ENCODE measurements at regions not wholly inside any gene's neighbourhood (a gene's known extent, or its start where the extent isn't known, plus 50 kb on each side); places are given as distances from the start of the nearest gene placed in this dataset.
"Not testable (repeated sequence)": the region's sequence is repeated elsewhere in the genome, so short reads cannot be mapped to it uniquely, and the experiment has no call there.

DNA sequence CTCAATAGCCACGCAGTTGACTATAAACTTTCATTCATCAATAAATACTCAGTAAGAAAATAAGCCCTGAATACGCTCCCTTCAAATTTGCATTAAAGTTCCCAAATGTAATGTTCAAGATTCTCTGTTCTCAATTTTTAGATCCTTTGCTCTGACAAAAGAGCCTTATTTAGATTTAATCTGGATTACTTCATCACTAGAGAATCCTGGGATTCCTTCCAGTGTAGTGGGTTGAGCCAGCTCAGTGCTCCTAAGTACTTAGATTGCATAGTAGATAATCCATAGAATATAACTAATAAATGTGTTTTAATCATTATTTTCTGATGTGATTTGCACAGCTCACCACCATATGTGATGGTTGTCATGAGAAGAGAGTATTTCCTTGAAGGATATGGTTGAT, 1286.2 kb downstream of the SUCLG1 start:
- DNase-seq: no peak

DNA sequence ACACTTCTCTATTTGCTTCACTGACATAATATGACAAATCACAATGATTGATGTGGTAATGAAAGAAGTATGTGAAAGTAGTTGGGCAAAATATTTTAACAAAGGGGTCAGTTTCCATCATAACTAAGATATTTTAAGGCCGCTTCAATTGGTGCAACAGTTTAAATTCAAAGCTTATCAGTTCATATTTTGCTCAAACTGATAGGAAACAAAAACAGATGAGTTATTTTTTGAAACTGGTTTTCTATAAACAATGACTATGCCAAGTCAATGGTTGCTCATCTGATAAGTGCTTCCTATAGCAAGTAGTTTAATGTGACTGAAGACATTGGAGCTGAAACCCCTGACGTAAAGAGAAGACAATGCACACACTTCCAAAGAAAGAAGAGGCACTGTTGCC, 1290.7 kb downstream of the SUCLG1 start:
- DNase-seq: no peak

DNA sequence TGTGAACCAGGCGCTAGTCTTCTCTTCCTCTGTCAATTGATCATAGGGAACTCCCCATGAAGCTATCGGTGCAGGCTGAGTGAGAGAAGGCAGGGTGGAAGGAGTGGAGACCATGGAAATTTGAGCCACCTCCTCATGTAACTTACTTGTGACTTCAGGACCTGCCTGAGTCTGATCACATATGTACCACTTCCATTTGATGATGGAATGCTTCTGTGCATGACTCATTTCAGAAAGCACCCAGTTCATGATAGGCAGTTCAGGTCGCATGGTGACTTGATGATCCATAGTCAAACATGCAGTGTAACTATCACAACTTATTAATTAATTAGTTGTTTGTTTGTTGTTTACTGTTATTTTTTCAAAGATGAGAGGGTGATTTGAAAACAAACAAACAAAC, 1296.7 kb downstream of the SUCLG1 start:
- DNase-seq: no peak

DNA sequence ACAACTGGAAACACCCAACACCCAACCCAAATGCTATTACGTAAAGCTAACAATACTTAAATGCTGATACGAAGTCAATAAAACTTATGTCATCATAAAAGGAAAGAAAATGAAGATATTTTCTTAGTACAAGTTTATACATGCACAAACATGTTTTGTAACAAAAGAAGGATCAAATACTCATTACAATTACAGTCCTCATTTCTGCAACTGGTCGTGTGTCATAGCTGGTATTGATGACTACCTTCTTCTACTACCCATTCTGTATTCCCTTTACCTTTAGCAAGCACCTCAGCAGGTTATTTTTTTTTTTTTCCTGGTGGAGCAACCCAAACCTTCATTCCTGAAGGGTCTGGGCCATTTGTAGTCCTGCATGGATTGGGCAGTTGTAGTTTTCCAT, 1298.5 kb downstream of the SUCLG1 start:
- no peak for DNase-seq

DNA sequence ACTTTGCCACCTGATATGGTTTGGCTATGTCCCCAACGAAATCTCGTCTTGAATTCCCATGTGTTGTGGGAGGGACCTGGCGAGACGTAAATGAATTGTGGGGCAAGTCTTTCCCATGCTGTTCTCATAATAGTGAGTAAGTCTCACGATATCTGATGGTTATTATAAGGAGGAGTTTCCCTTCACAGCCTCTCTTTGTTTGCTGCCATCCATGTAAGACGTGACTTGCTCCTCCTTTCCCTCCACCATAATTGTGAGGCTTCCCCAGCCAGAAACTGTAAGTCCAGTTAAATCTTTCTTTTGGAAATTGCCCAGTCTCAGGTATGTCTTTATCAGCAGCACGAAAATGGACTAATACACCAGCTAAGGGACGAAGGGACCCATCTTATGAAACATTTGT, 1303.3 kb downstream of the SUCLG1 start:
- DNase-seq: no peak

DNA sequence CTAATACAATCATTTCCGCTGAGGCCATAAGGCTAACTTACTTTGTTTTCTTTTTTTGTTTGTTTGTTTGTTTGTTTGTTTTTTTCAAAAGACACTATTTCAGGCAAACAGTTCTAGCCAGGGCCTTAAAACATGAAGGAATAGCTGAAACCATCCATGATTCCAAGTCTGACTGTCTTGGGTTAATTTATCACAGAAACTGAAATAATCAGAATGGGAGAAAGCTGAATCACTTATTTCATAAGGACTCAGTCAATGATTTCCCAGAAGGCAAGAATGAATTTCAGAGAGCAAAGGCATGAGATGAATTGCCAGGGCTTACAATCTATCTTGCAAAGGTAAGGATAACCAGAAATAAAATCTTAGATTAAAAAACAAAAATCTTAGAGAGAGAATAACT, 1315.1 kb downstream of the SUCLG1 start:
- no peak for DNase-seq

DNA sequence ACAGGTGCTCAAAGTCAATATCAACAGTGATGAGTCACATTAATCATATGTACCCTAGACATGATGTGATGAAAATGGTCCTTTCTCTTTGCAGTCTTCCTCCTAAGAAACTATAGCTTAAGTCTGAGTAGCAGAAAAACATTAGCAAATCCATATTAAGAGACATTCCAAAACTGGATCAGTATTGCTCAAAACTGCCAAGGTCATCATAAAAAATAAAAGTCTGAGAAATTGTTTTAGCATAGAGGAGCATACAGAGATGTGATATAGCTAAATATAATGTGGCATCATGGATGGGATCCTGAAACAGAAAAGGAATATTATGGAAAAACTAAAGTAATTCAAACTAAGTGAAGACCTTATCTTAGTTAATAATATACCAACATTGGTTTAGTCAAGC, 1316.1 kb downstream of the SUCLG1 start:
- DNase-seq: no peak

DNA sequence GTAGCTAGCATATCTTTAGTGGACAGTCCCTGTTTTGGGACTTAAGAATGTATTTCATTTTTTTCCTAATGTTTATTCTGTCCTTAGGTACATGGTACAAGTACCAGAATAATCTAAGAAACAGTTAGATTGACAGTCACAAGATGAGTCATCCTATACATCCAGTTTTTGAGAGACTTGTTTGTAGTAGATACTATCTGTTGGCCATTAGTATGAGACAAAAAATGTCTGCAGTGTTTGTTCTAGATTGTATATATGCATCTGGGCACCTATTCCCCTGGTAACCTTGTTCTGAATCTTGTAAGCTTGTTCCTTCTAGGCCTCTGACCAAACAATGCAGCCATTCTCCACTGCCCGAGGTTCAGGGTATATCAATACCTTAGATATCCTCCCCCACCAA, 1343.5 kb downstream of the SUCLG1 start:
- no peak for DNase-seq

DNA sequence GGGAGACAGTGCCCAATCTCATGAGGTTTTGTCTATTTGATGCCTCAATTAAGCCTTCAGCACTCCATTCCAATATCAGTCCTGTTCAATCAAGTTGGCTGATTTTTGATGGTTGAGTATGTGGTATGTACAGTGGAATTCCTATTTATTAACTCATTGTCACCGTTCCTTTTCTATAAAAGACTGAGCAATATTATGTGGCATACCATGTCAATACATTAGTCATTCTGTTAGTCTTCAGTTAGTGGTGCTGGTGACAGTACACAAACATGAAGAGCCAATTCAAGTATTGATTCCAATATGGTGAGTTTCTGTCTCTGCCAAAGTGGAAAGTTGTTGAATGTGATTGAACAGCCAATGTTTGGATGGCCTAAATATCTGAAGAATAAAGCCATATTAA, 1343.9 kb downstream of the SUCLG1 start:
- no peak for DNase-seq

DNA sequence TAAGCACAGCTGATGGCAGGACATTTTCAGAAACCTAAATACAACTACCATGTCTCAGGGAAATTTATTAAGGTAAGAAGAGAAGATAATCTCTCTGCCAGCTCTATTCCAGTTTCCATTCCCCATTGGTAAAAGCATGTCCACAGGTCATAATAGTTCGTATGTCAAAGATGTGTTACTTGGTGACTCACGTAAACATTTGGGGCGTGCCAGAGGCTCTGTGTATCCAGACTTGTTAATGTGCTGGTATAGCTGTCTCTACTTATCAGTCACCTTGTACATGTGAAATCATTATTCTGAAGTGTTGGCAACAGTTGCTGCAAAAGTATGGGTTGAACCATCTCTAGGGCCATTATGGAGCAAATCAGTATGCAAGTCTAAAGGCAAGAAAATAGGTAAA, 1345.1 kb downstream of the SUCLG1 start:
- DNase-seq: no peak

DNA sequence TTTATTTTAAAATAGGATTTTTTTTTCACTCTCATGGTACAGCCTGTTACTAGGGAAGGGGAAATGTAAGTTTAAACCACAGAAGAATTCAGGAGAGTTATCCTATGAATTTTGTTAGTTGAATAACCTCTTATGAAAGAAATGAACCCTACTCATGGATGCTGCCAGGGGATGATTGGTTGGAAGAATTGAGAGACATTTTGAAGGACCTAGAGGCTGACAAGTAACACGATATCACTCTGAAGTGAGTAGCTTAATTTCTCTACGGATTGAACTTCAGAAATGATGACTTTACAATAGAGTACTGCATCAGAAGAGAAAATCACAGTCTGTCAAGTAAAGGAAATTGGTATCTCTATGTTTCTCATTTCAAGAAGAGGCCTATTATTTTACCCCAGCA, 1346.2 kb downstream of the SUCLG1 start:
- no peak for DNase-seq

DNA sequence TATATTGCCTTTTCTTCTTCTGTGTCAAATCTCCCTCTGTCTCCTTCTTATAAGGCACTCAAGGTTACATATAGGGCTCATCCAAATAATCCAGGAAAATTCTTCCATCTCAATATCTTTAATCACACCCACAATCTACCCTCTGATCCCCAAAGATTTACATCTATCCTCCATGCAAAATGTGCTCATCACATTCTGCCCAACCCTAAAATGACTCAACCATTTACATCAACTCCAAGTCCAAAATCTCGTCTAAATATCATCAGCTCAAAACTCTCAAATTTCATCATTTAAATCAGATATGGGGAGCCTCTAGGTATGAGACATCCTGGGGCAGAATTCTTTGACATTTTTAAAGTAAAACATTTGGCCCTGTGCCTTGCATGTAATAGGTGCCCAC, 1349.8 kb downstream of the SUCLG1 start:
- no peak for DNase-seq

DNA sequence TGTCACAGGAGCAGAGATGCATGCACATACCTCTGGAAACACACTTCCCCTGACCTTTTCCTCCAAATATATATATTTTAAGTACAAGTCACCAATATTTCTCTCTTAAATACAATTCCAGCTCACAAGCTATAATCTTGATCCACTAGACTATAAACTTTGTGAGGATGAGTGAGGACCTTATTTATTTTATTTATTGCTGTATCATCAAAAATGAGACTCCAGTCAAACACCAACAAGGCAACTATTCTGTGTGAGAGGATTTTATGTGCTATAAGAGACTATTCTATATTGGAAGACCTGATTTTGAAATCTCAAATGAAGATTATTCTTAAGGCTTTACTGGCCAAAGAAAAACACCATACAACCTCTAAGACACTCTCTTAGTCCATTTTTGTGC, 1352.2 kb downstream of the SUCLG1 start:
- no peak for DNase-seq

DNA sequence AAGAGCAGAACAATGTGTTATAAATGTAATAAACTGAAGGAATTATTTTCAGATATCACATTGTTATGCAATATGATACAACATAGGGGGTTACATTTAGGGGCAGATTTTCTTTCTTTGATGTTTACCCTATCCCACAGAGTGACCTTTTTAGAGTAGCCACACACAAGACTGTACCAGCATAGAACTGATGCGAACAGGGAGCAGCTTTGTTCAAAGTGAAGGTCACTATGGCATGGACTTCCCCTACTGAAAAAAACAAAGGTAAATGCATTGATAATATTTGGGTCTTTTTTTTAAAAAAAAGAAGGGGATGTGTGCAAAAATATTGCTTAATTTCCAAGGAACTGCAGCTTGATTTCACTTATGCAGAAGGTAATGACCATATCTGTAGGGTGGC, 1354.9 kb downstream of the SUCLG1 start:
- DNase-seq: no peak

DNA sequence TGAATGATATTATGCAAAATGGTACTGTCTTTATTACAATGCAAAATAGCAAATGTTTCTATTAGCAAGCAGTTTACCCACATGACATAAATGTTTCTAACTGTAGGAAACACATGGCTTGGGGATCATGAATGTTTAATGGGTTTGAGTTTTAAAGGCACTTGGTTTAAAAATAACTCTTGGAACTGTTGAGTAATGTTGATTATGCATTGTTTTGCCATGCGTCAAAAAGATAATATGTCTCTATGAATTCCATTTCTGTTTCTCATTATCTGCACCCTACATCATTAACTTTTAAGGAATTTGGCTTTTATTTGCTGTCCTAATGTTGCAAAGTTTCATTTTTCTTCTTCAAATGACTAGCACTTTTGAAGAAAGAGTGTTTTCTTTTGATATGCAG, 1355.5 kb downstream of the SUCLG1 start:
- no peak for DNase-seq

DNA sequence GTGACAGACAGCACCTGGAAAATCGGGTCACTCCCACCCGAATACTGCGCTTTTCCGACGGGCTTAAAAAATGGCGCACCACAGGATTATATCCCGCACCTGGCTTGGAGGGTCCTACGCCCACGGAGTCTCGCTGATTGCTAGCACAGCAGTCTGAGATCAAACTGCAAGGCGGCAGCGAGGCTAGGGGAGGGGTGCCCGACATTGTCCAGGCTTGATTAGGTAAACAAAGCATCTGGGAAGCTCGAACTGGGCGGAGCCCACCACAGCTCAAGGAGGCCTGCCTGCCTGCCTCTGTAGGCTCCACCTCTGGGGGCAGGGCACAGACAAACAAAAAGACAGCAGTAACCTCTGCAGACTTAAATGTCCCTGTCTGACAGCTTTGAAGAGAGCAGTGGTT, 1370.0 kb downstream of the SUCLG1 start:
- DNase-seq: not testable (repeated sequence)

DNA sequence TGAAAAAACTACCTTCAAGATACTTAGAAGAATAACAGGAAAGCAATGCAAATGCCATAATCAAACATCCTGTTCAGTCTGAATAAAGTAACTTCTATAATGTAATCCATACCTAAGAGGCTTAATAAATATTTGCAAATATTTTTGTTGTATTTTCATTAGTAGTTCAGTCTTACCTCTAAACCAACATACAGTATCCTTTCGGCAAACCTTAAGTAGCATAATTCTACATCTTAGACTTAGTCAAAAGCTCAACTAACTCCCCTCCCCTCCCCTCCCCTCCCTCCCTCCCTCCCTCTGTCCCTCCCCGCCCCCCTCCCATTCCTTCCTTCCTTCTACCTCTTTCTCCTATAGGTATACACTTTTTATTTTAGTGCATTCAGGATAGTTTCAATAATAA, 1373.2 kb downstream of the SUCLG1 start:
- no peak for DNase-seq

DNA sequence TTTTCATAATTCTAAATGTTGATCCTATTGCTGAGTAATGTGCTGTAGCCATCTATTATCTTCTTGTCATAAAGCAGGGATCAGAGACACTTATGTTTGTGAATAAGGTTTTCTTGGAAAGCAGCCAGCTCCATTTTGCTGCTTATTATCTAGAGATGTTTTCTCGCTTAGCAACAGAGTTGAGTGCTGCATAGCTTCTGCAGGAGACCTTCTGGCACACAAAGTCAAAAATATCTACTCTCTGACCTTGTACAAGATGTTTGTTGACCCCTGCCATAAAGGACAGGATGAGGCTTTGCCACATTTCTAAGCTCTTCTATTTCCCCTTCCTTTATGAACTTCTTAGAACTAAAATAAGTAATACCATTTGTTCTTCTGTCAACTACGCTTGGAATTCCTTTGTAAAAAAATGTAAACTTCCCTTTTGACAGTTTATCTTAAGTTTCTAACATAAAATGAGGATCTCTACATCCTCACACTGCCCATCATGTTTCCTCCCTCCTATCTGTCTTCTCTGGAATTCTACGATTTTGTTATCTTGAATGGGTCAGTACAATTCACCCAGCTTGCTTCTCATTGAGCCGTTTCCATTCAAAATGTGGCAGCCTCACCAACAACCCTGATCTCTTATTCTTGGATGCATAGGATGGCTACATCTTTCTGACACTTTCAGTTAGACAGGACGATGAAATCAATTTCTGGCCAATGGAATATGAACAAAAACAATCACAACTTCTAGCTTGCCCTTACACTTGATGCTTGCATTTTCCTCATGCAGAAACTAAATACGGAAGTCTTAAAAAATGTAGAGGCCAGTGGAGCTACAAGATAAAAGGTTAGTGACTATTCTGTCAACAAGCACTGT, 1377.0 kb downstream of the SUCLG1 start:
- peak in 1 of 51 donors; percentile 21 for DNase-seq

DNA sequence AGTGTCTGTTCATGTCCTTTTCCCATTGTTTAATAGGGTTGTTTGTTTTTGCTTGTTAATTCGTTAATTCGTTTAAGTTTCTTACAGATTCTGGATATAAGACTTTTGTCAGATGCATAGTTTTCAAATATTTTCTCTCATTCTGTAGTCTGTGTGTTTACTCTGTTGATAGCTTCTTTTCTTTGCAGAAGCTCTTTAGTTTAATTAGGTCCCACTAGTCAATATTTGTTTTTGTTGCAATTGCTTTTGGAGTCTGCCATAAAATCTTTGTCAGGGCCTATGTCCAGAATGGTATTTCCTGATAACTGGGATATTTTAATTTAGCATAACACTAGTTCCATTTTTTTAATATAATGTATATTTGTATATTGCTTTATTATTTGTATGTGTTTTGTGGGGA, 1380.1 kb downstream of the SUCLG1 start:
- DNase-seq: no peak

DNA sequence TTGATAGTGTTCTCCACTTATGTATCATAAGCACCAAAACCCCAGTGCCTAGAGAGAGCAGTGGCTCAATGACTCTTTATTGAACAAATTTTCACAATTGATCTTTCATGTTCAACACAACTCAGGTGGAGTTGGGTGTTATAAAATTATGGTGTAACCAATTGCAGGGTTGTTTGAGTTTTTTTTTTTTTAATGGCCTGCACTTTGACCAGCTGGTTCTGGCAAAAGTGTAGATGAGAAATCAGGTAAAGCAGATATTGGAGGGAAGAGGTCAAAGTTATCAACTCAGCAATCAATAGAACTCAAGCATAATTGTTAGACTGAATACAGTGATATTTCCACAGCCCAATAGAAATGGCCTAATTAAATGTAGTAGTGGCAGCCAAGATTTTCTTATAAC, 1386.3 kb downstream of the SUCLG1 start:
- DNase-seq: no peak

DNA sequence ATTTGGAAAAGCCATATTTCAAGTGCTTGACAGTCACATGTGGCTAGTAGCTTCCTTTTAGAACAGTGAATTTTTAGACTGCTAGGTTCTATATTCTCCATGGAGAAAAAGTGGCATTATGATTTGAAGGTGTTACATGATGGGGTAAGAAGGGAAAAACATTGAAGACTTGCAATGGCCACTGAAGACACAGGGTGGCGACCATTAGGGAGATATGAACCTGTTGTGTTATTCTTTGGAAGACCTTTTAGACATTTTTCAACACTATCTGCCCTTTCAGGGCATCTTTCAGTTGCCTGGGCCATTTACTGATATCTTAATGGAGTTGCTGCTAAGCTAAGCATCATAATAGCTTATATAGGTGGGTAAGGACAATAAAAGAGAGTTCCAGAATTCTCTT, 1387.2 kb downstream of the SUCLG1 start:
- DNase-seq: no peak

DNA sequence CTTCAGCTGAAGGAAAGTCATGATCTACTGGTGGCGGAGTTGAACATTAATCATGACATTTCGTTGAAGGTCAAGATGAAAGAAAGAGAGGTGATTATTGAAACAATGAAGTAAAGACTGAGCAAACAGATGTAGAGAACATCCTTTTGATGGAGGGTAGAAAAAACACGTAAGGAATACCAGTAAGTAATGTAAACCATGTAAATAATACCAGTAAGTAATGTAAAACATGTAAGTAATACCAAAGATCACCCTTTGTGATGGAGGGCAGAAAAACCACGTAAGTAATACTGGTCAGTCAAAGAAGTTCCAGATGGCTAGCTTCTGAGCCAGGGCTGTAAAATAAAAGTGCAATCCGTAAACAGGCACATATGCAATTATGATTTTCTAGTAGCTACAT, 1387.7 kb downstream of the SUCLG1 start:
- DNase-seq: no peak

DNA sequence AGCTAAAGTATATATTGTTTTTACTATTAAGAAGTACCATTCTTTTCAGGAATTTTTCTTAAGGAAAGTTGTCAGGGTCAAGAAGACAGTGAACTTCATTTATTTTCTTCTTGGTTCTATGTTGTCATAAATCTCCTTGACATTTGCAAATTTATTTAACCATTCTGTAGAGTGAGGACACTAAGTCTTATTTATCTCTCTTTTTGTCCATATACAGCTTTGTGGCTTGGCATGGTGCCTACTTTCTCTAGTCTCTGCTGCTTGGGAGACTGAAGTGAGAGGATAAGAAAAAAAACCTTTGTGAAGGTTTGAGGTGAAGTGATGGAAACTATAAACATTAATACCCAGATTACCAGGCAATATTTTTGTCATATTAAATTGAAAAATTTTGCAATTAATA, 1389.4 kb downstream of the SUCLG1 start:
- no peak for DNase-seq

DNA sequence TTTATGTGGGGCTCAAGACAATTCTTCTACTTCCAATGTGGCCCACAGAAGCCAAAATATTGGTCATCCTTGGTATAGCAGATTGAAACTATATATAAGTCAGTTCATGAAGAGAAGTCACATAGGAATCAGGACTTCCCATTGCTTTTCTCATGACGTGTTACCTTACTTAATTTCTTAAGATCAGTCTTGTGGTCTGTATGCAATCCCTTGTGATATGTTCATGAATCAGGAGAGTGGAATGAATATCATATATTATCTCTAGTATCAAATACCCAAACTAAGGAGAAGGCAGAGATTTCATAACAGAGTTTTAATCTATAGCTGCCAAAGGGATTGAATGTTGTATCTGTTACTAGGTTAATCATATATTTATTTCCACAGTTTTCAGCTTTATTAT, 1390.4 kb downstream of the SUCLG1 start:
- DNase-seq: no peak

Data from hypothalamus (tissue), 51 donors.